ENCODE measurements at regions not wholly inside any gene's neighbourhood (a gene's known extent, or its start where the extent isn't known, plus 50 kb on each side); places are given as distances from the start of the nearest gene placed in this dataset.

DNA sequence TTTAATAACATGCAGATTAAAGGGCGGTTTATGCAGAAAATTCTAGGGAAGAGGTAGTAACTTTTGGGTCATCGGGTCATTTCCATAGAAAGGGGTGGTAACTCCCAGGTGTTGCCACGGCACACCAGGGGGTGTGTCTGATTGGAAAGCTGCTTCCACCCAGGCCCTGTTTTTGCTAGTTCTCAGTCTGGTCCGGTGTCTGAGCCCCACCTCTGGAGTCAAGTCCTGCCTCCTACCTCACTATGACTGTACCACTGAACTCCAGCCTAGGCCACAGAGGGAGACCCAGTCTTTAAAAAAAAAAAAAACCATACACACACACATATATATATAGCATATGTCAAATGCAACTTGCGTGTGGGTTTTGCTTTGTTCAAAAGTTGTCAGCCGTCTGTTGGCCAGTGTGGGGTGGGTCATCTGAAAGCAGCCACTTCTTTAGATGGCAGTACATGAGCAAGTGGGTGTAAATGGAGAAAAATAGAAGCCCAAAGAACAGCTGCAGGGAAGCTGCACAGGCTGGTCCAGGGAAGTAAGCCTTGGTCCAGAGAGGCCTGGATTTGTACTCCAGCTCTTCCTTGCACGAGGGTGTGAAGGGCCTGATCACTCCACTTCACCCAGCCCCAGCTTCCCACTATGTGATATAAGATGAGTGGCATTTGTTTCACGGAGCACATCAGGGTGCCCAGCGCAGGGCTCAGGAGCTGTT, 110.7 kb upstream of the SPRY4 start:
- no peak for DNase-seq (ENCODE audit: low read depth in 3 of 3, low spot score in 1 of 3)

DNA sequence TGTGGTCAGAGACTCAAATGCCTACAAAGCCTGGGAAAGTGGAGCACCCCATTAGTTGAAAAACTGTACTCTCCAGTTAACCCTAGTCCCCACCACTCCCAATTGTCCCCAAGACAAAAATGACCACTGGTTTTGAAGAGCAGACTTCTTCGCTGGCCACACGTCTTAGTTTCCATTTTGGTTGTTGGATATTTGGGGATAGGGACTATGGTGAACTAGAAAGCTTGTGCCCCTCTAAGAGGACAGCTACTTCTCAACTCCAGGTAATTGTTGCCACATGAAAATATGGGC, 109.4 kb upstream of the SPRY4 start:
- no peak for DNase-seq (ENCODE audit: low read depth in 3 of 3, low spot score in 1 of 3)

DNA sequence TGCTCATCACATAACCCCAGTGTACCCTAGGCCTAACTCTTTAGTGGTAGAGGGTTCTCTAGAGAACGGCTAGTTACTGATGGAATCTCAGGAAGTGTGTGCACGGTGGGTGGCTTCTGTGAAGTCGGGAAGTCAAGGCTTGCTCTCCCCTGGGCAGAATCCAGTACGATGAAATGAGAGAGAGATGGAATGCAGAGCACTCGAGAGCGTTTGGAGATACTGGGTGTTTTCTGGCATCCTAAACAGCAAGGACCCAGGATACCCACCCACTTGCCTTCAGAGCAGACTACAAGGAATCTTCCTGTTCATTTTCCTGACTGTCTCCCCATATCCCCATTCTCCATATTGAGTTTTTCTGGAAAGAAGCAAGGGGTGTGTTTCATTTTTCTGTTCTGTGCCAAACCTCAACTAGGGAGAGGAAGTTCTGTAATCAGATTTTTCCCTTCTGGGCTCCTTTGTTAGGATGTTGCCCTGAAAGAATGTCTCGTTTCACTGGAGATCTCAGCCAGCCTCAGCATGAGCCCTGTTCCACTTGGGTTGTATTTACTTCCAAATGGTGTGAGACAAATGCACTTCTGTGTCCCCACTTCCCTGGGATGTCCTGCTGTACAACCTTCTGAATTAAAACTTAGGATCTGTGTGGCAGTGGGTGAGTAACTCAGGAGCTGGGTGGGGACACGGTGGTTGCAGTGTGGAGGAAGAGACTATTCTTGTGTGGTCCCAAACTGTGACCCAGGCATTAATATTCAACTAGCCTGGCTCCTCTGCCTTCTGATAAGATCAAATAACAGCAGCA, 108.9 kb upstream of the SPRY4 start:
- no peak for DNase-seq (ENCODE audit: low read depth in 3 of 3, low spot score in 1 of 3)

DNA sequence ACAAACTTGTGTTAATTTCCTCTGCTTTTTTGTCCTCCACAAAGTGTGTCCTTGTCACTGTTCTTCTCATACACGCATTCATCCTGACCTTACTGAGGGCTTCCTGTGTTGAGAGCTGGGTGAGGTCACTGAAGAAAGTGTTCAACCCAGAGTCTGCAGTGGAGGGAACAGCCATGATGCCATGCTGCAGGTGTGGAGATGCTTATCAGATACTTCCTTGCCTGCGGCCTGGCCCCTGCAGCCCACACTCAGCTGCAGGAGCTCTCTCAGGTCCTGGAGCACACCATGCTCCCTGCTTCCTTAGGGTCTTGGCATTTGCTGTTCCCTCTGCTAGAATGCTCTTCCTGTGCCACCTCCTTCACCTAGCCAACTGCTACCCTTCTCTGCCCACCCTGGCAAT, 108.1 kb upstream of the SPRY4 start:
- DNase-seq (ENCODE audit: low read depth in 3 of 3, low spot score in 1 of 3): peak in 2 of 3 donors; percentile 19 to 20

DNA sequence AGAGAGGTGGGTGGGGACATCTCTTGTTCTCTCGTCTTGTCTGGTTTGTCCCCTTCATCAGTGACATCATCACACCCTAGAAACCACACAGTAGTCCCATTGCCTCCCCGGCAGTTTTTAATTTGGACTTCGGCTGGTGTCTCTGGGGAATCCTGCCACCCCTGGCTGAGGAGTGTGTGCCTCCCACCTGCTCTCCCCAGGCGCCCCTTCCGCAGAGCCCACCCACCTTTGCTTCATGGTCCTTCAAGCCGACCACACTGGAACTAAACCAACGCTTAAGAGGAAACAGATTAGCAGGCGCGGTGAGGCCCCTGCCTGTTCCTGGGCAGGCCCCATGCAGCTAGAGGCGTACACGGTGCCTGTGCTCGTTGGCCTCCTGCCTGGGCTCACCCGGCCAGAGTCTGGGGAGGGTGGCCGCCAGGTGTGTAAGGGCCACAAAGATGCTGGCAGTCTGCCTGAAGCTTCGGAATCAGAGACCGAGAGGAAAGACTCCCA, 107.6 kb upstream of the SPRY4 start:
- no peak for DNase-seq (ENCODE audit: low read depth in 3 of 3, low spot score in 1 of 3)

DNA sequence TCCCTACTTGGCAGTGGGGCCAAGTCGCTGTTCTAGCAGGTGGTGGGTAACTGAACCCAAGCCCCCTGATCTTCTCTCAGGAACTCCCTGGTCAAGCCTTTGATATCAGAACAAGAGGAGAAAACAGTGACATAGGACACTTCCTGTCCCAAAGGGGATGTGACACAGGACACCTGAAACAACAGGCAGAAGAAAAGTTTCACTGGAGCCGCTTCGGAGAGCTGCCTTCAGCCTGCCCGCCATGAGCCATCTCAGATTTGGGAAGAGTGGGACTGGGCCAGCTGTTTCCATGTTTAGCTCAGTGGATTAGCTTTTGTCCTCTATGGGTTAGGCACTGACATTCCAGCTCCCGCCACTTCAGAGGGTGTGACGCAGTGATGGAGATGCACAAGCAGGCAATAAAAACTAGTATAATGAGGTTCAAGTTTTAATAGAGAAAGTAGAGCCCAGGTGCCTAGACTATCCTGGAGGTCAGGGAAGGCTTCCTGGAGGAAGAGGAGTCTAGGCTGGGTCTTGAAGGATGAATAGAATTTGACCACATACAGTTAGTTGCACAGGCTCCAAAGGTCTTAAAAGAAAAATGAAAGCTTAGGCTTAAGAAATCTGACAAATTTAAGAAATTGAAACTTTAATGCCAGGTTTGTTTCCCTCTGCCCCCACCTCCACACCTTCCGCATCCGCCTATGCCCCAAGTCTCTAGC, 104.1 kb upstream of the SPRY4 start:
- no peak for DNase-seq (ENCODE audit: low read depth in 3 of 3, low spot score in 1 of 3)

DNA sequence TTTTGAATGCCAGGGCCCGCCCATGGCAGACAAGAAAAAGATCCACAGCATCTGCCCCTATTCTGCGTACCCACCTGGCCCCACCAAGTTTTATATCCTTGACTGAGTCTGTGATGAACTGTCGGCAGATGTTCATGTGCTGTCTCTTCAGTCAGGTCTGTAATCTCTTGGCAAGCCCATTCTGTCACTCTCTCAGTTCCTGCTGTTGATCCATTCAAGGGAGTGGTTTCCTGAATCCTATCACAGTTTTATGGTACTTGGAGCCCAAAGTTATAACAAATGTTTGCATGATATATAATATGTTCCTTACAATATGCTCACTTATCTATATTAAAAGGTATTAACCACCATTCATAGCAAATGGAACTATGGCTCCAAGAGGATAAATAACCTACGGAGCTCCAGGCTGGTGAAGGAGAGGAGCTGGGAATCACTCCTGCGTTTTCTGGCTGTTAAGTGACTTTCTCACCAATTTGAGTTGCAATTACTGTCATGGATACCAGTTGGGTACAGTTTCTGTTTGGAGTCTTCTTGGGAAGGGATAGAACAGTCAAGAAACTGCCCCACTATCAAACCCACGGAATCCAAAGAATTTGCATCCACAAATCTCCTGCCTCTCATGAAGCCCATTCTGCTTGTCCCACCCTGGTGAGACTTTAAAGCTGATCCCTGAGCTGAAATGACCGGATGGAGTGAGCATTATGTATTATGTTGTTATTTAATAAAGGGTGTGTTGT, 103.4 kb upstream of the SPRY4 start:
- DNase-seq (ENCODE audit: low read depth in 3 of 3, low spot score in 1 of 3): no peak

DNA sequence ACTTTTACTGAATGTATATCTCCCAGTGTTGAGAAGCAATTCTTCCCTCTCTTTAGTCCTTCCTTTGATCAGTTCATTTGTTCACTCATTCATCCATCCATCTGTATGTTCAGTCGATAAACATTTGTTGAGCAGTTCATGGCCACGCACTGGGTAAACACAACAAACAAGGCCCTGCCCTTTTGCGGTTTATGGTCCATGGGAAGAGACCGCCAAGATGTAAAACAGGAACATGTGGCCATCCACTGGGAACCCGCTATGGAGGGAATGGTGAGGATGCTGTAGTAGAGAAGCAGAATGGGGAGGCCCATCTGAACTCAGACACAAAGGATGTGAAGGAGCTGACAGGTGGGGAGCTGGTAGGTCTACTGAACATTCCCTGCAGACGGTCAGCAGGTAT, 102.7 kb upstream of the SPRY4 start:
- DNase-seq (ENCODE audit: low read depth in 3 of 3, low spot score in 1 of 3): no peak

DNA sequence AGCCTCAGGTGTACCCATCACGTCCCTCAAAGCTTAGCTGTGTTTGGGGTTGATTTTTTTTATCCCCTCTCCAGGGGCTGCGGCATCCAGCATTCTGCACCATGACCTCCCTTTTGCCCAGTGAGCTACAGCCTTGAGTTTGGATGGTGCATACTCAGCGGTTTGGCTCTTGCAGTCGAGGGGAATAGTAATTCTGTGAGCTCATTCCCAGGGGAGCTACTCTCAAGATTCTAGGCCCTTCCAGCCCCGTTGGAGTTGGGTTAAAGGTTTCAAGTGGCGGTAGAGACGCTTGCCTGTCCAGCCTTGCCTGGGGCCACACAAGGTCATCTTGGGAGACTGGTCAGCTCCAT, 102.2 kb upstream of the SPRY4 start:
- no peak for DNase-seq (ENCODE audit: low read depth in 3 of 3, low spot score in 1 of 3)

DNA sequence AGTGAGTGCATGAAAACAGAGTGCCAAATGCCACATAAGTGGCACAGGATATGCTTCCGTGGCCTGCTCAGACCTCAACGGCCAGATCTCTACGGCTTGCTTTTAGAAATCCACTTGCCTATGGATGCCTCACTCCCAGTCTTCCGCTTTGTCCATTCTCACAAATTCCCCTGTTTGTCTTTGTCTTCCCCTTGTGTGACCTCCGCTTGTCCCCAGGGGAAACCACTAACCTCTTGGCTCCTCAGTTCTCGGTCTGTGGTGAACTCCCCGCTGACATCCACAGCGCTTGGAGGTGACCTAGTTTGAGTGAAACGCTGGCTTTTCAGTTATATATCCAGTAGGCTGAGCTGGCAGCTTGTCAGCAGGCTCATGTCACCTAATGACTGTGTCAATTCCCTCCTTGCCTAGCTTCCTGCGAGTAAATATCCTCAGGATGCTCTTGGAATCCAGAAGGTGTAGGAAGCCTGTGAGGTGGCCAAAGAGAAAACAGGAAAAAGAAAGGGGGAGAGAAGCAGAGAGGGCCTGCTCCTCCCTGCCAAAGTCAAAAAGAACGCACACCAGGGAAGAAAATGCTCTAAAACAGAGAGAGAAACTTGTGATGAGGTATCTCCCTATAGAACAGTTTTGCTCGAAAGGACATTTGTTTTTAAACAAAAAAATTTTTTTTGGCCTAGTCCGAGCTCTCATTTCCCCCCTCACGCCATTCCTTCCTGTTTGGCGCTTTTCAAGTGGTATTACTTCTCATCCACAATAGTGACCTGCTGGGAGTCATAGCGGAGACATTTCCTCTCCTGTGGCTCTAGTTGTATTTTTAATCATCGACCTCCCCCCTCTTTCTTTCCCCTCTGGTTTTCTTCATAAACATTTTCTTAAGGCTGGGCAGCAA, 101.6 kb upstream of the SPRY4 start:
- DNase-seq (ENCODE audit: low read depth in 3 of 3, low spot score in 1 of 3): peak in 1 of 3 donors; percentile 6

DNA sequence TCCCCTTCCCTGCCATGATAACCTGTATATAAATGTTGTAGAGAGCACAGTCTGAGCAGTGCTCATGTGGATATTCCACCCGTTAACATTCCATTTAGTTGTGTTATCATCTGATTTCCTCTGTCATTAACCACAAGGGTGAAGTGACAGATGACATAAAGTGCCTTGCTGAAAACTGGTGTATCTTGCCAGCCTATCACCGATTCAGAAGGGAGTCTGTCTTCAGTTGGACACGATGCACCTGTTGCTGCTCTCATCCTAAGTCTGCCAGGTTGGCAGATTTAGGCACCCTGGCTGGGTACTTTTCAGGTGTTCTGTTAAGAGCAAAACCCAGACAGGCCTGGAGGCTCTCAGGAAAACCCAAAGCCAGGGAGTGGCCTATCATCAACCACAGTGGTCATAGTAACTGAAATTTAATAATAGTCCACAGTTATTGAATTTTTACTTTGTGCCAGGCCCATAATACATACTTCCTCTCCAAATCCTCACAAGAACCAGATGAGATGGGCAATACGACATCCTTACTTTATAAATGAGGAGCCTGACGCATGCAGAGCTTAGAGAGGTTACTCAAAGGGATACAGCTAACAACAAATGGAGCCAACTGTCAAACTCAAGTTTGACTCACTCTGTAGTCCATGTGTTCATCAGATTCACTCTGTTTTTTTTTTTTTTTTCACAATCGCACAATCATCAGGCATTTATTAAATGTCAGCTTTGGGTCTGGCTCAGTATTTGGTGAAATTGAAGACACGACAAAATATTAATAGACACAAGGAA, 100.7 kb upstream of the SPRY4 start:
- DNase-seq (ENCODE audit: low read depth in 3 of 3, low spot score in 1 of 3): no peak

DNA sequence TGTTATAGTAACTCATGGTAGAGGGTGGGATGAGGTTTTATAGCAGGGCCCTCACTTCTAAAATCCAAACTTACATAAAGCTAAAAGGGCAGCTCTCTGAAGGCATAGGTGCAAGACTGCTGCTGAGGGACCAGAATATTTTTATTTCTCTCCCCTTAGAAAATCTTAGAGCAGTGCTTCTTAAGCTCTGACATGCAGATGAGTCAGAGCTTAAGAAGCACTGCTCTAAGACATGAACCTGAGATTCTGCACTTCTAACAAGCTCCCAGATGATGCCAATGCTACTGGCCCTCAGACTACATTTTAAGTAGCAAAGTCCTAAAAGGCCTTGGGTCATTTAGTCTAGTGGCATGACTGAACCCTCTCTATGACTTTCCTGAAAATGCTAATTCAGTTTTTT, 97.6 kb upstream of the SPRY4 start:
- no peak for DNase-seq (ENCODE audit: low read depth in 3 of 3, low spot score in 1 of 3)

DNA sequence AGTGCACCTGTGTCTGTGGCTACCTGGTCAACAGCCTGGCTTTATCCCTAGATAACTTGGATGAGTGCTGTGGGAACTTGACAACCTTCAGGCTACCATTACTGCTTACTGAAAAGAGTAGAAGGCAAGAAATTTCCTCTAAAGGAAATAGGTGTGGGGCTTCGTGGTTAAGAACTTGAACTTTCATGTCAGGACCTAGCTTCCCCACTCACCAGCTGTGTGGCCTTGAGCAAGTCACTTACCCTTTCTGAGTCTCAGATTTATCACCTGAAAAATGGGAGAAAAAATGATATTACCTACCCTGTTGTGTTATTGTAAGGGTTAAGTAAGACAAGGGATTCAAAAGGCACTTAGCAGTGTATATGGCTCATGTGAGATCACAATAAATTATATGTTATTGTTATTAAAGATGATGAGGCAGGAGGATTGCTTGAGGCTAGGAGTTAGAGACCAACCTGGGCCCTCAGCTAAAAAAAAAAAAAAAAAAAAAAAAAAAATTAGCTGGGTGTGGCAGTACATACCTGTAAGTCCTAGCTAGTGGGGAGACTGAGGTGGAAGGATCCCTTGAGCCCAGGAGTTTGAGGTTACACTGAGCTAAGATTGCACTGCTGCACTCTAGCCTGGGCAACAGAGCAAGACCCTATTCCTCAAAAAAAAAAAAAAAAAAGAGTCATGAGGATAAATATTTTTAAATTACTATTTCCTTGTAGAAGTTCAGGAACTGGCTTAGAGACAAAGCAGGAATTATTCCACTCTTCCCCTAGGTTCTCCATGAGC, 97.0 kb upstream of the SPRY4 start:
- DNase-seq (ENCODE audit: low read depth in 3 of 3, low spot score in 1 of 3): no peak

DNA sequence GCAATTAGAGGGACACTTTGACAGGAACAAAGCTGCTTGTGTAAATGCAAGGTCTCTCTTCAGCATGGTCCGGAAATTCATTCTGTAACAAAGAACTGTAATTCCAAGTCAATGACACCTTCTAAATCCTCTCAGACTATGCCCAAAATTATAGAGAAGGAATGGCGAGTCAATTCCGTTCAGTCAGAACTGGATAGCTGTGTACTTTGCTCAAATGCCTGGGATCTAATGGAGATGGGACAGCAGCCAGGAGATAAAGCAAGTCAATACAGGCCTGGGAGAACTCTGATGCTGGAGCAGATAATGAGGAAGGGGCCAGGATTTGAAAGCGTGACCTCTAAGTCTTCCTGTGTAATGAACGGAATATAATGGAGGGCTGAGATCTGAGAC, 96.4 kb upstream of the SPRY4 start:
- DNase-seq (ENCODE audit: low read depth in 3 of 3, low spot score in 1 of 3): no peak

DNA sequence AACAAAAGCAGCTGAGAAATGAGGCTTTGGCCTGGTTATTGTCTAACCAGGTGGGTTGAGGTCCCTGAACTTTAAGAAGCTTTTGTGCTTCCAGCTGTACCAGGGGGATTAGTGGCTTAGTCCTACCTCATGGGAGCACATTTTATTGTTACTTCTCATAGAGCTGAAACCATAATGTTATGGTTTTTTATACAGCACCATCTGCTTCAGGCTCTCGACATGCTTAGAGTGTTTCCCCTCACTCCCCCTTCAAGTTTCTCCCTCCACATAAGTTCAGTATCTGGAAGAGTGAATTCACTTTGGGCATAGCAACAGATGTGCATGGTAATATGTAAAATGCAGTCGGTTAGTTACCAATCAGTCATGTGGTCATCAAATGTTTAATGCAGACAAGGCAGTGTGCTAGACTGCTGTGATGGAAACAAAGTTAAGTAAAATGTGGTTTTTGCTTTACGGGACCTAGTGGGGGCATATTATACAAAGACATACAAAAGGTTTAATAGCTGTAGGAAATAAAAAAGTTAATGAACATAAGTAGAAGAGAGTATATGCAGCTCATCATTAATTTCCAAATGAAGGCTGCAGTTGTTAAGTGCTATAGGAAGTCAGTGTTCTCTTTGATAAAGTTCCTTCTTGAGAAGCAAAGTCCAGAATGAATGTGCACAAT, 95.9 kb upstream of the SPRY4 start:
- no peak for DNase-seq (ENCODE audit: low read depth in 3 of 3, low spot score in 1 of 3)

DNA sequence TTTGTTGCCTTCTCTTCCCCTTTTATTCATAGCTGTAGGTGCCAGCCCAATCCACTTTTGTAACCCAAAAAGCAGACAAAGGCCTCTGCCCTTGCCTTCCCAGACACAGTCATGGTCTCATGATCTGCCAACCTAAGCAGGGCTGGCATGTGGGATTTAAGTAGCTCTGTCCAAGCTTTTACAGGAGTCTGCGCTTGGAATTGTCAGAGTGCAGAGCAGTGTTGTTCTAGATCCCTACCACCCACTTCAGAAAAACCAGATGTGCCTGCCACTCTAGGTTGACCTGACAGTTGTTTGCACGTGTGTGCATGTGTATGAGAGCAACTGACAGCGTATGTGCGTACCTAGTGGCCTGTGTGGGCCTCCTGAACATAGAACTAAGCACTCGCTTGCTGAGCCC, 87.8 kb upstream of the SPRY4 start:
- no peak for DNase-seq (ENCODE audit: low read depth in 3 of 3, low spot score in 1 of 3)

DNA sequence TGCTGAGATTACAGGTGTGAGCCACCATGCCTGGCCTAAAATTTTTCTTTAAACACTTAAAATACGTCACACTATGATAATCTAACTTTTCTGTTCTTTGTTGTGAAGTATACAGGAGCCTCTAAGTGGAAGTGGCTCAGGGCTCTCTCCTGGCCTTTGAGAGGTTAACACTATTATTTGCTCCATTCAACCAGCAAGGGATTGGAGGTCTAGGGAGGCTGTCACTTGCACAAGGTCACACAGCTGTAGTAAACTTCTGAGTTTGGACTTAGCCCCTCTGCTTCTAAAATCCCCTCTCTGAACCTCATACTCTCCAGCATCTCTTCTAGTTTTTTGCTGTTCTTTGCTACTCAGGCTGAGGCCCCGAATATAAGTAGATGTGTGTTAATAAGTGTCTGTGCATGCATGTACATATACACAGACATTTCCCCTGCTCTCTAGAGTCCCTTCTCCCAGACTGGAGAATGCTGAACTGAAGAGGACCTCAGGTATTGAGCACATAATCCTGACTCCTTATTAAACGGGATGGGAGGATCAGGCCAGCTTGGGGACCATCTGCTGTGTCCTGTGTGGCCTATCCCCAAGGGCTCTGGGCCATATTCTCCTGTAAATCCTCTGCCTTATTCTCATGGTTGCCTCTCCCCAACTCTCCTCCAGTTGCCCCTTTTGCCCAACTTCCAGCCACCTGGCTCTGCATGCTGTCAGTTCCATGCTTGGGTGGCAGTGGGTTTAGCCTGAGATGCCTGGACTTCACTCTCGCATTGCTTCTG, 87.0 kb upstream of the SPRY4 start:
- DNase-seq (ENCODE audit: low read depth in 3 of 3, low spot score in 1 of 3): no peak

DNA sequence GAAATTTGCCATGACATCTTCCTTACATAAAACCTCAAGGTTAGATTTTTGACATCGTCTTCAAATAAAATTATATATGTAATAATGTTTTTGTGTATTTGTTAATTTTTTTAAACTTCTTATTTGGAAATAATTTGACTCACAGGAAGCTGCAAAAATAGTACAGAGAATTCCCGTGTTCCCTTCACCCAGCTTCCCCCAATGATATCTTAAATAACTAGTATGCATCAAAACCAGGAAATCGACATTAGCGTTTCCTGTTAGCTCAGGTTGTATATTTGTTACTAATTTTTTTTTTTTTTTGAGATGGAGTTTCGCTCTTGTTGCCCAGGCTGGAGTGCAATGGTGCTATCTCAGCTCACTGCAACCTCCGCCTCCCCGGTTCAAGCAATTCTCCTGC, 86.3 kb upstream of the SPRY4 start:
- DNase-seq (ENCODE audit: low read depth in 3 of 3, low spot score in 1 of 3): no peak
